HG03521 (cell line): ENCODE measurements at regions not wholly inside any gene's neighbourhood (a gene's known extent, or its start where the extent isn't known, plus 50 kb on each side); places are given as distances from the start of the nearest gene placed in this dataset.

Experiments used
- ATAC-seq: cut with Tn5 transposase; IDR thresholded peaks from one replicate; pipeline ENCODE4 v1.9.1; 2021; ENCODE audit warnings: mild to moderate bottlenecking, moderate library complexity; ENCODE audit not compliant: unreplicated experiment

DNA sequence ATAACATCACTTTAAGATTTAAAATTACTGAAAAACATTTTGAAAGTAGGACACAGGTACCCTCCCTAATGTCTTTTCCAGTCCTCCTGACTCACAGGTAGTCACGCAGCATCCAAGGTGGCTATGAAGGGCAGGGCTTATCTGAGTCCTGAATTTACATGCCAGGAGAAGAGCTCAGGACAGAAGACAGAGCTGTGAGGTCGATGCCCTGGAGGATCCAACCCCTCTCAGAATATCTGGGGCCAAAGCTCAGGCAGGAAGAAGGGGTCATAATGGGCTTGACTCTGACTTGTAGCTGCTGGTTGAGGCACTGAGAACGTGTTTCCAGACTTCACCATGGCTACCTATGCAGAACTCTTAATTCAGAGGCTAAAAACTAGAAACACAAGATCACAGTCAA, 177.5 kb downstream of the AASDH start:
- no peak for ATAC-seq

DNA sequence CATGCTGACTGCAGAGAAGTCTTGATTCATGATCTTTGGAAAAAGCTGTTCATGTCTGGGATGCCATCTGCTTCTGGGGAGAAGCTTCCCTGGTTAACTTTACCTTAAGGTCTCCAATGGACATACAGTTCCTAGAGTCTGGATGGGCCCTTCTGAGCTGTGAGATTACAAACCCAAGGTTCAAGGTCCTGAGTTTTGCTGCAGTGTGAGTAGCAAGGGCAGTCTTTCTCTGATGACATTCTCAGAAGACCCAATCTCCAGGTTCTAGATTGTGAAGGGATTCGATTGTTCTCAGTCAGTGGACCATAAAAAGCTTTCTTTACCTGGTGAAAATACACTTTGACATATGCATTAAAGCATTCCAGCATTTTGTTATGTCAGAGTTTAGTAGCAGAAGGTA, 179.2 kb downstream of the AASDH start:
- no peak for ATAC-seq

DNA sequence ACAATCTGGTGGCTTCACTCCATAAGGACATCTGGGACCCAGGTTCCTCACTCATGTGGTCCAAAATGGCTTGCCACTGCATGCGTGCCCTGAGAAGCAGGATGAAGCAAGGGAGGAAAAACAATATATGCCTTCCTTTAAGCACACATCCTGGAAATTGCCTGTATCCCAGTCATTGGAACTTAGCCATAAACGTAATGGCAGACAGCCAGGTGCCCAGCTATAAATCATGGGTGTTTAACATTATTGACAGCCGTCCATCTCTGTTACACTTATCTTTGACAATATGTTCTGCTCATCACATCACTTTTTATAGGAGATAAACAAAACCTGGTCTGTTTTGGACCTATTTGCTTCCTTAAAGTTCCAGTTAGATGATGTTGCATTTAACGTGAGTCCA, 181.0 kb downstream of the AASDH start:
- ATAC-seq, result no peak

DNA sequence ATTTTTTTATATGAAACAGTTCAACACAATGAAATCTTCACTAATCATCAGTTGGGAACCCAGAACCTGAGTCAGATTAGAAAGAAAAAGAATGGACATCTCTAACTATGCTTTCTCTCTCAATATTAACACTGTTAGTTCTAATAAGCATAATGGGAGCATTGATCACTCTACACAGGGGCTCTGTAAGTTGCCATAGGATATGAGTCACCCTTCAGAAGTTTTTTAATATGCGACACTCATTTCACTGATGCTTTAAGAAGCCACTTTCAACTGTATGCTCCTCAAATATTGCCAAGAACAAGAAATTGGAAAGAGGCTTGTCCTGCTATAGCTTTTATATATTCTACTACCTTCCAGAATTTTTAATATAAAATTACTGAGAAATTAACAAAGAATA, 187.0 kb downstream of the AASDH start:
- no peak for ATAC-seq

DNA sequence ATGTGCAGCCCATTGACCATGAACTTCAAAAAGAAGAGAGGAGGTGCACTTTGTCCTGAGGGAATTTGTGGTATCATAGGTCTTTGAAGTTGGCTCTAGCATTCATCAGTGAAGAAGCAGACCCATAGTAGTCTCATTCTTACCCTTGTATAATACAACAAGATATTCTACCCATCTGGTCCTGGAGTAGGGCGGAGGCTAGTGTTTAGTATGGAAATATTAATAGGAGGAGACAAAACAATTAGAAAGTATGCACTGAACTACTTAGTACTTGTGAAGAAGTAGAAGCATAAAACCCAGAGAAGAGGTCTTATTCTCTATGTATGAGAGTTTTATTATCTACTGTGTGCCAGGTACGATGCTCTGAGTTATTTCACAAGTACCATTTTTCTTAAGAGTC, 189.0 kb downstream of the AASDH start:
- ATAC-seq, result no peak

DNA sequence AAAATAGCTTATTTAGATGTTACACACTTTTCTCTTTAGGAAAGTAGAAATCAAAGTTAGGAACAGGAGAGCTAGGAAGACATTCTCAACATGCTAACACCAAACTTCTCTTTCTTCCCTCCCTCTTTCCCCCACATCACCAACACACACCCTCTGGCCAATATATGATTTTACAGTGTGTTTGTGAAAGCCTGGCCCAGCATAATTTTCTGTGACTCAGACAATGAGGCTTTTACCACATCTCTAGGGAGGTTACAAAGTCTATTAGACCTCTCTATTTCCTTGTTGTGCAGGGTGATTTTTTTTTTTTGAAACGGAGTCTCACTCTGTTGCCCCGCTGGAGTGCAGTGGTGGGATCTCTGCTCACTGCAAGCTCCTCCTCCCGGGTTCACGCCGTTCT, 189.9 kb downstream of the AASDH start:
- ATAC-seq, result no peak

DNA sequence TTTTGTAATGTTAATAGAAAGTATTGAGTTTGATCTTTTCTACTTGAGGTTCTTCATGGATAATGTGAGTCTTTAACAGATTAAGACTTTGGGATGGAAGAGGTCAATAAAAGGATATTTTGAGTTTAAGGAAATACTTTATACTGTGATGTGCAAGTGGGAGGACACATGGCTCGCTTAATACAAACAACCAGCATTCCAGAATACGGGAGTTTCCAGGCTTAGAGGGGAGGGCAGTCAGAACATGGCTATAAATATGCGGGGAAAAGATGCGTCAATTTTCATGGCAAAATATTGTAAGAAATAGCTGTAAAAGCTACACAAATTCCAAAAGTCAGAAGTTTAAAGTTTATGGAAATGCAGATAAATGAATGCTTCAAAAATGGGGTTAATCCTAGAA, 192.3 kb downstream of the AASDH start:
- ATAC-seq, result no peak

DNA sequence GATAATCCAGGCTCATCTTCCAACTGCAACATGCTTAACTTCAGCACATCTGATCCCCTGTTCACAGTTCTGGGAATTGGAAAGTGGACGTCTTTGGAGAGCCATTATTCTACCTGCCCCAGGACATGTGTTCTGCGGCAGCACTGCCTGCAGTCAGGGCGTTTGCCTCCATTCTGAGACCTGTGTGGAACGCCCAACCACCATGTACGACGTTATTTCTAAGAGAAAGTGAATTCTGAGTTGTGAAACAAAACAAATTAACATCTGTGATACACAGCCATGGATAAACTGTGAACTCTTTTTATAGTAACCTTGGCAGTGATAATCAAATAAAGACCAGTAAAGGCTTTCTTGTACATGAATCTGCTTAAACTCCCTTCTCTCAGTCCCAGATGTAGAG, 195.8 kb downstream of the AASDH start:
- no peak for ATAC-seq

DNA sequence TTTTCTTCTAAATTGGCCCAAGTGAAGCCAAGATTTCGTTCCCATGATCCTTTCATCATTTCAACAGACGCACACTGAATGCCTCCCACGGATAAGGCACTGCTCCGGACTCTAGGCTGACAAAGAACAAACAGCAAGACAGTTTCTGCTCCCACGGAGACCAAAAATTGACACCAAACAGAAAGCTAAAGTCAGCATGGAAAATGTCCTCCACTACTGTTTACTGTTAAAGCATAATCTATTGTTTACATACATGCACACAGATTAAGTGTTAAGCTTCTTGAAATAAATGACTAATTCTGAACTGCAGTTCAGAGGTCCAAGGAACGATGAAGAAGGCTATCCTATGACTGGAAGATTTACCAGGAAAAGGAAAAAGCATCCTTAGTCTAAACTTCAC, 199.6 kb downstream of the AASDH start:
- no peak for ATAC-seq

DNA sequence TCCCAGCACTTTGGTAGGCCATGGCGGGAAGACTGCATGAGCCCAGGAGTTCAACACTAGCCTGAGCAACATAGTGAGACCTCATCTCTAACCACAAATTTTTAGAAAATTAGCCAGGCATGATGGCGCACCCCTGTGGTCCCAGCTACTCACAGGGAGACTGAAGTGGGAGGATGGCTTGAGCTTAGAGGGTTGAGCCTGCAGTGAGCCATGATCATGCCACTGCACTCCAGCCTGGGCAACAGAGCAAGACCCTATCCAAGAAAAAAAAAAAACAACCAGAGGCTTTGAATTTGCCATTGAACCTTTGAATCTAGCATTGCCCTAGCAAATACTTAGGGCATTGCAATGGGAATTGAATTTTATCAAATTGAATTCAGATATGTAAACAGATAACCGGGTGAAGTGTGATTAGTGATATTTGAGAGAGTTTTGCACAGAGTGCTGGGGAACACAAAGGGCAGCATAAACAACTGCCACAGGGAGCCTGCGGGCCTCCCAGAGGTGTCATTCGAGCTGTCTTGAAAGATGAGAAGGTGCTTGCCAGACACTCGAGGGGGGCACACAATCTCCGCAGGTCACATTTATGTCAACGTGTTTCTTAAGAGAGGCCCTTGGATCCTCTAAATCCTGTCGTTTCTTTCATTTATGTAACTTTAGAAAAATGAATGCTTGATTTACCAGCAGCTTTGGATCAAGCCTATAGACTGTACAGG, 200.3 kb downstream of the AASDH start:
- ATAC-seq, result no peak

DNA sequence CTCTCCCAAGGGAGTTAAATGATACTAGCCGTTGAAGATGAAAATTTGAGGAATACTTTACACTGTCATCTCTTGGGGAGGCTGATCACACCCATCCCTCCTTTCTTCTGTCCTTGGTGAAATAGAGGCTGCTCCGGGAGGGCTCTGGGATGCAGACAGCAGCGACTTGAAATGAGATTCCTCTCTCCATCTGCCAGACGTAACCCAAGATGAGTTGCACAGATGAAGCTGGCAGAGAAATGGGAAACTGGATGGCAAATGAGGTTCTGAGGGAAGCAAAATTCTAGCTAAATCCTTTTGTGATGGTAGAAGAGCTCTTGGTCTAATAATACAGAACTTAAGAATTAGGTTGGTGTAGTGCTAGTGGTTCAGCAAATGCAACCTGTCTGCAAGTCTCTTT, 201.4 kb downstream of the AASDH start:
- ATAC-seq, result no peak

DNA sequence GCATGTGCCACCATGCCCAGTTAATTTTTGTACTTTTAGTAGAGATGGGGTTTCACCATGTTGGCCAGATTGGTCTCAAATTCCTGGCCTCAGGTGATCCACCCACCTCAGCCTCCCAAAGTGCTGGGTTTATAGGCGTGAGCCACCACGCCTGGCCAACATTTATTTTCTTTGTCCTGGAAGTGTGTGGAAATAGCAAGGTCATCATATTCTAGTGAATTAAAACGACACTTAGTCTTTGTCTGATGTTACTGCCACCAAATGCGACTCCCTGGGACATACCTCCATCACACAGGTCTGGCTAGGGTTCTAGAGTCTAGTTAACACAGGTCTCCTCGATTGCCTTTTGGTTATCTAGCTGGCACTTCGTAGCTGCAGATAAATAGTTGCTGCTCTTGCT, 203.1 kb downstream of the AASDH start:
- no peak for ATAC-seq

DNA sequence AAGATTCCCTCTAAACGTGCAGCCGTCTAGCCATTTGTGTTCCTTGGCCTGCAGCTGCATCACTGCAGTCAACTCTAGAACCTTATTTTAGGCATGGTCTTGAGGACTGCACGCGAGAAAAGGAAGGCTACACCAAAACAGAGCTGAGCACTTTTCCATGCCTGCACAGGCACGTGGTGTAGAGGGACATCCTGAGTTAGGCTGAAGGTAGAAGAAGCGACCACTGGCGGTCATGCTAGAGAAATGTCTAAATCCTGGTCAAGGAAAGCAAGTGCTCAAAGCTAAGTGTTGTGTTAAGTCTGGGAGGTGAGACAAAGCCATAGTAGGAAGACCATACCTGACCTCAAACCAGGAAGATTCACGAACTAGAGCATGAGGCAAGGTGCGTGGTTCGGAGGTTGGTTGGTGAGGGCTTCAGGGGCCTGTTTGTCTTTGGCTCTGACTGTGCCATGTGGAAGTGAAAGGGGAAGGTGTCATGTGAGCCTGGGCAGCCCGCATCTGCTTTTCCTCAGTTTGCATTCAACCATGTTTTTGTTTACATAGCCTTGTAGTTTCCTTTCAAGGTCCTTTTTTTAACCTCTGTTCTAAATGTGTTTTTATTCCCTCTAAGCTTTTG, 203.8 kb downstream of the AASDH start:
- no peak for ATAC-seq

DNA sequence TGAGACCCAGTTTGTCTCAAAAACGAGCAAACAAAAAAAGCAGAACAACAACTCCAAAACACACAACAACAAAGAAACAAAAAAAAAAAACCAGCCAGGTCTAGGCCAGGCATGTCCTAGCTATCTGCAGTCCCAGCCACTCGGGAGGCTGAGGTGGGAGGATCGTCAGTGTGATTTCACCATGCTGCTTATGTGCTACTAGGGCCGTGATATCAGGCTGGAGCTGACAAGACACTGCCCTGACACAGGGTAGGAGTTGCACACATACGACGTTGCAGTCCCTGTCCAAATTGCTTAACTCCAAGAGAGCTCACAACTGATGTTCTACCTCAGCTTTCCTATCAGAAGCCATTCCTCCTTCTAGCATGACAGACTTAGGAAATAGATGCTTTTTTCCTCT, 204.9 kb downstream of the AASDH start:
- ATAC-seq, result no peak

DNA sequence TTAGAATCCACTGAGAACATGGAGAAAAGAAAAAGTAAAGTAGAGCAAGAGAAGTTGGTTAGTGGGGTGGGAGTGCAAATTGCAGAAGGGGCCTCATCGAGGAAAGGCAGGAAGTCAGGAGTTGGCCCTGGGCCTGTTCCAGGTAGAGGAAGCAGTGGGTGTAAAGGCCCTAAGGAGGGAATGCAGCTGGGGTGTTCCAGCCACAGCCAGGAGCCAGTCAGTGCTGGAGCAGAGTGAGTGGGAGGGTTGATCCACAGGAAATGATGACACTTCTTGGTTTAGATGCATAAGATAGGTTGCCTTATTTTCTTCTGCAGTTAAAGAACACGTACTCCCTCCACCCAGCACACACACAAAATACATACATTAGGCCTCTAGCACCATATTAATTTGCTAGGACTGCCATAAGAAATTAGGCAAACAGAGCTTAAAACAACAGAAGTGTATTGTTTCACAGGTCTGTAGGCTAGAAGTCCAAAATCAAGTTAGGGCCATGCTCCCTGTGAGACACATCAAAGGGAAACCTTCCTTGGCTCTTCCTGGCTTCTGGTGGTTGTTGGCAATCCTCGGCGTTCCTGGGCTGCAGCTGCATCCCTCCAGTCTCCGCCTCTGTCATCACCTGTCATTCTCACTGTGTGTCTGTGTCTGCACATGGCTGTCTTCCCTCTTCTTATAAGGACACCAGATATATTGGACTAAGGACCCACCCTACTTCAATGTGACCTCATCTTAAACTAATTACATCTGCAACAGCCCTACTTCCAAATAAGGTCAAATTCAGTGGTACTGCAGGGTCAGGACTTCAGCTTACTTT, 205.9 kb downstream of the AASDH start:
- ATAC-seq, result no peak

DNA sequence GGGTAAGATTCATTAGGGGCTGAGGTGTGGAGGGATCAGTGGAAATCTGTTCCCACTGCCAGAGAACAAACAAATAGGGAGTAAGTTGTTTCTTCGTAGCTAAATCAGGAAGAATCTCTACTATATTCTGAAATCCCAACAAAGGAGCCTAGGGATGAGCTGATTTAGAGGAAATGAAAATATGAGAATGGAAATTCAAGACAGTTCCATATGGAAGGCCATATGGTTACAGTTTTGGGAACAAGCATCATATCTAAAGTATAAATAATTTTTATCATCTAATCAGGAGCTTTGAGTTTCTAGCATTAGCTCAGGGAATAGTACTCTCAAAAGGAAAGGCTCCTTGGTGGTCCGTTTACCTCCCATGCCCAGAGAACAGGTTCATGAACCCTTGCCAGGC, 218.2 kb downstream of the AASDH start:
- ATAC-seq, result no peak

DNA sequence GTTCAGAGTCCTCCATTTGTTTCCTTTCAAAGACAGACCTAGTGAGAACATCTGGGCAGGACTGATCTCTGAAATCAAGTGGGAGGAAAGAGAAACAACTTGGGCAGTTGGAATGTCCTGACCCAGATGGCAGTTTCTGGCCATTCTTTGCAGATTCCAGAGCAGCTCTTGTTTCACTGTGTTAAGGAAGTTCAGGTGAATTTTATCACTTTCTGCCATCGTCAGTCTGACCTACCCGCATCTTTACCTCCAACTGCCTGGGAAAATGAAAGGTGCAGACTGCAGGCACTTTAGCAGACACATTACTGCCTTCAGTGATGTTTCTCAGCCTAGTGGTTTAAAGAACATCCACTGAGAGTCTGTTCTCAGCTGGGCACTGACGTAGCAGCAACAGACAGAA, 216.2 kb downstream of the CEP135 start:
- no peak for ATAC-seq

DNA sequence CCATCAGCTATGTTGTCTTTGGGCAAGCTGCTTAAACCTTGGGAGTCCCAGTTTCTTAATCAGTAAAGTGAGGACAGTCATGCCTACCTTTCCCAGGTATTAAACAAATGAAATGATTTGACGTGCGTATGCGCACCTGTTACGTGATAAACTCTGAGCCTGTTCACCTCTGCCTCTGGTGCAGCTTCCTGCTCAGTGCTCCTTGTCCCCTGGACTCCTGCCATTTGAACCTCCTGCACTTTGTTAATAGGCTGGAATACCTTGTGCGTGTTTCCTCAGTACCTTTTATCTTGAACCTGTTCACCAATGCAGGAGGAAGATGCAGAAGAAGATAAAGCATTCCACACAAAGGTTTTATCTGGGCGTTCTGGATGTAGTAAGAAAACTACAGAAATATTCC, 211.9 kb downstream of the CEP135 start:
- no peak for ATAC-seq

DNA sequence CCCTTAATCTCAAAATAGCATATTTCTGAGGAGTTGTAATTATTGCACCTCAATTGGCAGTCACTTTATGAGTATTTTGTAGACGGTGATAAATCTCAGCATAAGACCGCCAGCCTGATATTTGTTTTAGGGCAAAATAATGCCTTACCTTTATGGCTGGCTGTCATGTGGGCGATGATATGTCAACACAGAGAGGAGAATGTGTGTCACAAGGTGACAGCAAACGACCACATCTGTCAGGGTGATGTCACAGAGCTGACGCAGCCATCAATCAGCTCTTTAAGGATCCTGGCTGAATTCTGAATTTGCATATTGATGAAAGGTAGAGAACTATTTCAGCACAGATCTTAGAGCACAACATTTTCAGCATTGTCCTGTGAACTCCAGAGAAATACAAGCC, 209.7 kb downstream of the CEP135 start:
- no peak for ATAC-seq

DNA sequence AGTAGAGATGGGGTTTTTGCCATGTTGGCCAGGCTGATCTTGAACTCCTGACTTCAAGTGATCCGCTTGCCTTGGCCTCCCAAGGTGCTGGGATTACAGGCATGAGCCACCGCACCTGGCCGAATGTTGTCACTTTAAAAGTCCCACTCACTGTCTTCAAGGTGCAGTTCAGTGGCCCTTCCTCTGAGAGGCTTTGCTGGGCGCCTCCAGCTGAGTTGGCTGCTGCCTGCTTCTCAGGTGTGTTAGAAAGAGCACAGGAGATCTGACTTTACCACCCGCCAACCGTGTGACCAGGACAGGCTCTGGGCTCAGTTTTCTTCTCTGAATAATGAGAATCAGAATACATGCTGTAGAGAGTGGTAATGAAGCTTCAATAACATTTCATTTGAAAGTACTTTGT, 207.4 kb downstream of the CEP135 start:
- no peak for ATAC-seq

DNA sequence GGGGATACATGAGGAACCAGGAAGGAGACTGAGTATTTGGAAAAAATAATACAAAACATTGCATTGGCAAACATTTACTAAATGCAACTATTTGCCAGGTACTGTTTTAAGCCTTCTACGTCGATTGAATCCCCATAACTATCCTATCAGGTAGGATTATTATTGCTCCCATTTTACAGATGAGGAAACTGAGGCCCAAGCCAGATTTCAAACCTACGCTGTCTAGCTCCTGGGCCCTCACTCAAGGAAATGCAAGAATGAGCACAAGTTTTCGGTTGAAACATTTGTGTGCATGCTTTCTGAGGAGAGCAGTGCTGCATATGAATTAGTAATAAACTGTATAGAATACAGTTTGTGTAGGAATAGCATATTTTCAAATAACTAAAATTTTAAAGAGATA, 206.7 kb downstream of the CEP135 start:
- ATAC-seq, result no peak

DNA sequence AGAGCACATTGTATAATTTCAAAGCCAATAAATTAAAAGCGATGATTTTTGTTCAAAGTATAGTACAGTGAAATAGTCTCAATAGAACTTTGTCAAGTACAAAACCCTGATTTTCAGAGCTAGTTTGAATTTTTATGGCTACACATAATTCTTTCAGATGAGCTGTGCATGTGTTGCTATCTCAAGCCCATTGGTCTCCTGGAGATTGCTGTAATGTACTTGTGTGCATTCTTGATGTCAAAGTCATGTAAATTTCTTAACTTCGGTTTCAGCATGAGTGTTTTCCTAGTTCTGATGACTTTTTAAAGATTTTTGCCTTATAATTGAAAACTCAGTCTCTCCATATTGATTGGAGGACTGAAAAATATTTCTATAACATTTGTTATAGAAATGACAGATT, 200.8 kb downstream of the CEP135 start:
- ATAC-seq, result no peak
